HepG2 (cell line): ENCODE measurements at regions not wholly inside any gene's neighbourhood (a gene's known extent, or its start where the extent isn't known, plus 50 kb on each side); places are given as distances from the start of the nearest gene placed in this dataset.
A peak's percentile ranks its signal among the peaks of the same experiment; 100 is the strongest.

ENCODE experiments used
- ARHGAP35 ChIP-seq: sonication (generic); formaldehyde crosslinking; IDR thresholded peaks from 2 replicates; pipeline ENCODE4 v1.9.0; 2022; ENCODE audit warnings: mild to moderate bottlenecking, inconsistent platforms, moderate library complexity, missing genetic modification reagents, borderline replicate concordance
- ATM ChIP-seq: fragments of 450-650 bp; IDR thresholded peaks from 2 replicates; pipeline ENCODE4 v1.7.1; 2017; ENCODE audit warnings: mild to moderate bottlenecking, borderline replicate concordance
- BCL6 ChIP-seq: IDR thresholded peaks from 2 replicates; pipeline ENCODE4 v1.6.1; 2016; ENCODE audit warnings: missing genetic modification reagents, missing compliant biosample characterization
- BRCA1 ChIP-seq: sonication (generic); formaldehyde crosslinking; IDR thresholded peaks from 2 replicates; pipeline ENCODE4 v1.4.0; 2020; ENCODE audit warnings: missing genetic modification reagents
- CBX2 ChIP-seq, 2 experiments: fragments of 200-600 bp in 1 of 2; sonication (generic); formaldehyde crosslinking in 1 of 2; IDR thresholded peaks; 2 replicates each; pipeline versions ENCODE4 v1.7.0 to v1.8.1; 2018 to 2022; ENCODE audit warnings: low read depth in 2 of 2, low read length in 1 of 2, mild to moderate bottlenecking in 1 of 2, missing genetic modification reagents in 1 of 2
- CBX5 ChIP-seq: sonication (generic); formaldehyde crosslinking; IDR thresholded peaks from 2 replicates; pipeline ENCODE4 v1.4.0; 2020; ENCODE audit warnings: missing genetic modification reagents, borderline replicate concordance
- FOSL2 ChIP-seq: sonication (generic); formaldehyde crosslinking; IDR thresholded peaks from 2 replicates; pipeline ENCODE4 v1.4.0; 2020; ENCODE audit warnings: missing genetic modification reagents
- HIVEP1 ChIP-seq: sonication (generic); formaldehyde crosslinking; IDR thresholded peaks from 2 replicates; pipeline ENCODE4 v1.4.0; 2020; ENCODE audit warnings: mild to moderate bottlenecking, missing genetic modification reagents
- HMGXB3 ChIP-seq: sonication (generic); formaldehyde crosslinking; IDR thresholded peaks from 2 replicates; pipeline ENCODE4 v1.4.0; 2020; ENCODE audit warnings: missing genetic modification reagents, borderline replicate concordance
- IKZF5 ChIP-seq: IDR thresholded peaks from 2 replicates; pipeline ENCODE4 v1.6.1; 2018; ENCODE audit warnings: missing genetic modification reagents, mild to moderate bottlenecking, missing compliant biosample characterization
- PATZ1 ChIP-seq: sonication (generic); formaldehyde crosslinking; IDR thresholded peaks from 2 replicates; pipeline ENCODE4 v1.4.0; 2020; ENCODE audit warnings: missing genetic modification reagents
- RBAK ChIP-seq: sonication (generic); formaldehyde crosslinking; IDR thresholded peaks from 2 replicates; pipeline ENCODE4 v1.5.1; 2020; ENCODE audit warnings: mild to moderate bottlenecking, missing genetic modification reagents
- SNRNP70 ChIP-seq: fragments of 200-400 bp; formaldehyde crosslinking; IDR thresholded peaks from 2 replicates; pipeline ENCODE4 v1.6.1; 2017; ENCODE audit warnings: mild to moderate bottlenecking, low read depth, low read length, moderate library complexity
- UBTF ChIP-seq: sonication (generic); formaldehyde crosslinking; IDR thresholded peaks from 2 replicates; pipeline ENCODE4 v1.4.0; 2020; ENCODE audit warnings: mild to moderate bottlenecking, missing genetic modification reagents
- ZFP1 ChIP-seq: IDR thresholded peaks from 2 replicates; pipeline ENCODE4 v1.6.1; 2016
- ZMYM4 ChIP-seq: sonication (generic); formaldehyde crosslinking; IDR thresholded peaks from 2 replicates; pipeline ENCODE4 v1.8.1; 2023; ENCODE audit warnings: mild to moderate bottlenecking, missing genetic modification reagents
- ZNF136 ChIP-seq: sonication (generic); formaldehyde crosslinking; IDR thresholded peaks from 2 replicates; pipeline ENCODE4 v1.8.1; 2022; ENCODE audit warnings: low read depth, mild to moderate bottlenecking, moderate library complexity, missing genetic modification reagents
- ZNF563 ChIP-seq: sonication (generic); formaldehyde crosslinking; IDR thresholded peaks from 2 replicates; pipeline ENCODE4 v1.8.0; 2022; ENCODE audit warnings: mild to moderate bottlenecking, moderate library complexity, missing genetic modification reagents
- ZNF597 ChIP-seq: sonication (generic); formaldehyde crosslinking; IDR thresholded peaks from 2 replicates; pipeline ENCODE4 v1.5.0; 2020; ENCODE audit warnings: missing genetic modification reagents

- TF ChIP-seq HMGXB3 (CRISPR knock-in tag) = no peak
- TF ChIP-seq BRCA1 (CRISPR knock-in tag) = no peak
- TF ChIP-seq PATZ1 (CRISPR knock-in tag) = no peak
- TF ChIP-seq UBTF = peak; percentile 56
- TF ChIP-seq BCL6 = no peak
- no peak for TF ChIP-seq ZNF136 (CRISPR knock-in tag)
- TF ChIP-seq ARHGAP35 (CRISPR knock-in tag) = no peak
- no peak for TF ChIP-seq ZMYM4 (CRISPR knock-in tag)
- TF ChIP-seq RBAK (CRISPR knock-in tag) = no peak
- no peak for TF ChIP-seq FOSL2 (CRISPR knock-in tag)
- TF ChIP-seq ZFP1 = no peak
- TF ChIP-seq HIVEP1 (CRISPR knock-in tag) = no peak
- no peak for TF ChIP-seq ZNF563 (CRISPR knock-in tag)
- TF ChIP-seq ATM = no peak
- no peak for TF ChIP-seq IKZF5
- TF ChIP-seq SNRNP70 = no peak
- TF ChIP-seq CBX5 (CRISPR knock-in tag) = no peak
- no peak for TF ChIP-seq ZNF597 (CRISPR knock-in tag)
- no peak for TF ChIP-seq CBX2 (IDR thresholded peaks at IDR 0.05; ENCODE audit: low read depth, low read length)
- 0 out of 2 replicates have a peak, but pooled peaks have one; percentile 46 for TF ChIP-seq CBX2 (CRISPR knock-in tag; IDR thresholded peaks at IDR 0.05; ENCODE audit: low read depth)
Observed at GRCh38 chr9:88076286-88077070, 61.8 kb downstream of the SPATA31C2 start (continued).
